Endothelial cell of umbilical vein (primary cell): ENCODE measurements at regions not wholly inside any gene's neighbourhood (a gene's known extent, or its start where the extent isn't known, plus 50 kb on each side); places are given as distances from the start of the nearest gene placed in this dataset.

Experiments used
- BruUV-seq: library from RNA; stranded (reverse); fragments of 400-500 nt; replicated peaks from 2 replicates; lab custom pipeline; 2021; lab: Mats Ljungman, UMichigan
- CTCF ChIA-PET: fragments of 300-600, 350-600 bp; sonication (Branson Sonifier 250); formaldehyde crosslinking; loops from one replicate; lab custom pipeline; 2021; ENCODE audit warnings: antibody characterized with exemption, inconsistent platforms; lab: Charles Lee
- POLR2A ChIA-PET: fragments of 300-600, 350-600 bp; sonication (Branson Sonifier 250); formaldehyde crosslinking; loops from one replicate; lab custom pipeline; 2021; ENCODE audit warnings: antibody characterized with exemption, inconsistent platforms; lab: Charles Lee
- DNase-seq: peaks from one replicate; pipeline ENCODE4 v3.0.0-alpha.2; 2011; ENCODE audit warnings: low read depth, low spot score
- FAIRE-seq: peaks from 2 replicates; lab custom pipeline; 2011; peaks lifted over from hg19 to GRCh38; lab: Jason Lieb, UNC
- H2AFZ ChIP-seq: 2 replicates; pipeline ENCODE4 v1.6.0; 2012; ENCODE audit warnings: low read depth, low read length, control low read depth, inconsistent platforms
- H3K27ac ChIP-seq: 2 replicates; pipeline ENCODE4 v1.5.1; 2011; ENCODE audit warnings: low read depth, mild to moderate bottlenecking, control low read depth, low read length, moderate library complexity; ENCODE audit not compliant: insufficient read depth
- H3K27me3 ChIP-seq, 2 experiments: 2 replicates each; pipeline versions ENCODE4 v1.6.0 to v1.6.1; 2011; ENCODE audit warnings: low read length in 2 of 2, mixed read lengths in 1 of 2; ENCODE audit not compliant: control insufficient read depth in 2 of 2, insufficient read depth in 2 of 2
- H3K36me3 ChIP-seq, 2 experiments: 2 replicates in 1 of 2; 3 replicates in 1 of 2; pipeline ENCODE4 v1.5.1; 2011; ENCODE audit warnings: low read length in 2 of 2, mild to moderate bottlenecking in 1 of 2, moderate library complexity in 1 of 2; ENCODE audit not compliant: control insufficient read depth in 2 of 2, insufficient read depth in 2 of 2; ENCODE audit errors: extremely low read depth in 1 of 2
- H3K4me1 ChIP-seq: 3 replicates; pipeline ENCODE4 v1.5.1; 2011; ENCODE audit warnings: mild to moderate bottlenecking, low read length; ENCODE audit not compliant: control insufficient read depth, insufficient read depth; ENCODE audit errors: extremely low read depth
- H3K4me2 ChIP-seq: 2 replicates; pipeline ENCODE4 v1.6.1; 2011; ENCODE audit warnings: low read length, control low read depth, mixed read lengths; ENCODE audit not compliant: insufficient read depth
- H3K4me3 ChIP-seq, 3 experiments: fragments of 200-600 bp in 1 of 3; sonication (generic), shearing (Covaris generic) in 1 of 3; replicated peaks in 1 of 3; 2 replicates each; pipeline ENCODE4 v1.5.1; 2011 to 2016; ENCODE audit warnings: control low read depth in 3 of 3, low read length in 3 of 3, mild to moderate bottlenecking in 2 of 3, inconsistent platforms in 1 of 3, low read depth in 1 of 3, moderate library complexity in 1 of 3; ENCODE audit not compliant: insufficient read depth in 1 of 3
- H3K79me2 ChIP-seq: 2 replicates; pipeline ENCODE4 v1.6.0; 2012; ENCODE audit warnings: low read length, inconsistent platforms; ENCODE audit not compliant: control insufficient read depth, insufficient read depth
- H3K9ac ChIP-seq: replicated peaks from 2 replicates; pipeline ENCODE3; 2011; ENCODE audit warnings: low read length, control low read depth; ENCODE audit not compliant: insufficient read depth; ENCODE audit errors: extremely low read depth
- H3K9me1 ChIP-seq: replicated peaks from 3 replicates; pipeline ENCODE4 v1.6.0; 2011; ENCODE audit warnings: mild to moderate bottlenecking, low read length; ENCODE audit not compliant: control insufficient read depth, insufficient read depth; ENCODE audit errors: extremely low read depth
- H3K9me3 ChIP-seq: replicated peaks from 2 replicates; pipeline ENCODE4 v1.5.1; 2012; ENCODE audit warnings: low read length, inconsistent platforms; ENCODE audit not compliant: control insufficient read depth, insufficient read depth
- H4K20me1 ChIP-seq: replicated peaks from 2 replicates; pipeline ENCODE3; 2011; ENCODE audit warnings: mild to moderate bottlenecking, low read length; ENCODE audit not compliant: control insufficient read depth, insufficient read depth; ENCODE audit errors: extremely low read depth
- CTCF ChIP-seq, 2 donors: IDR thresholded peaks; 1 replicate in 1 of 2; 2 replicates in 1 of 2; pipeline ENCODE4 v1.5.1; 2011; ENCODE audit warnings: low read length in 2 of 2, mild to moderate bottlenecking in 2 of 2, moderate library complexity in 2 of 2, control low read depth in 1 of 2, inconsistent platforms in 1 of 2, low read depth in 1 of 2; ENCODE audit not compliant: insufficient read depth in 1 of 2; ENCODE audit errors: extremely low read depth in 1 of 2
- EZH2 ChIP-seq: IDR thresholded peaks from 2 replicates; pipeline ENCODE4 v1.6.1; 2012; ENCODE audit warnings: borderline replicate concordance, low read depth, mild to moderate bottlenecking, moderate library complexity, low read length, inconsistent platforms; ENCODE audit not compliant: severe bottlenecking
- FOS ChIP-seq: IDR thresholded peaks from 2 replicates; pipeline ENCODE4 v1.6.1; 2011; ENCODE audit warnings: mild to moderate bottlenecking, low read length, moderate library complexity, borderline replicate concordance; ENCODE audit not compliant: insufficient read depth
- GATA2 ChIP-seq: IDR thresholded peaks from 2 replicates; pipeline ENCODE4 v1.7.0; 2011; ENCODE audit warnings: low read depth, mild to moderate bottlenecking, moderate library complexity, mixed read lengths, low read length; ENCODE audit not compliant: insufficient read length, insufficient read depth
- JUN ChIP-seq: IDR thresholded peaks from 2 replicates; pipeline ENCODE4 v1.6.1; 2011; ENCODE audit warnings: borderline replicate concordance, low read depth; ENCODE audit not compliant: insufficient read length, insufficient read depth
- MYC ChIP-seq: IDR thresholded peaks from one replicate; pipeline ENCODE4 v1.6.1; 2011; ENCODE audit warnings: mild to moderate bottlenecking, low read depth, low read length
- POLR2A ChIP-seq: IDR thresholded peaks from 2 replicates; pipeline ENCODE4 v1.6.1; 2012; ENCODE audit warnings: low read depth, mild to moderate bottlenecking, control low read depth, low read length
- POLR2AphosphoS5 ChIP-seq: IDR thresholded peaks from 2 replicates; pipeline ENCODE4 v1.6.1; 2012; ENCODE audit warnings: low read depth, mild to moderate bottlenecking, control low read depth, low read length, moderate library complexity; ENCODE audit not compliant: insufficient read depth
- dilution Hi-C: fragments of 300-500 bp; cut with MboI; formaldehyde crosslinking; loops from one replicate; pipeline ENCODE4 v1.15.0; 2019; ENCODE audit warnings: low sequenced_read_pairs; ENCODE audit not compliant: extremely low pct_ligation_motif_present
- intact Hi-C: fragments of 100-400 bp; cut with micrococcal nuclease; formaldehyde crosslinking; loops from one replicate; pipeline ENCODE4 v1.10.0; 2022
- TF ChIP-seq, protein P1 (sequence below): IDR thresholded peaks from 2 replicates; pipeline ENCODE4 v1.6.1; 2011; ENCODE audit not compliant: insufficient read depth, insufficient read length

DNA sequence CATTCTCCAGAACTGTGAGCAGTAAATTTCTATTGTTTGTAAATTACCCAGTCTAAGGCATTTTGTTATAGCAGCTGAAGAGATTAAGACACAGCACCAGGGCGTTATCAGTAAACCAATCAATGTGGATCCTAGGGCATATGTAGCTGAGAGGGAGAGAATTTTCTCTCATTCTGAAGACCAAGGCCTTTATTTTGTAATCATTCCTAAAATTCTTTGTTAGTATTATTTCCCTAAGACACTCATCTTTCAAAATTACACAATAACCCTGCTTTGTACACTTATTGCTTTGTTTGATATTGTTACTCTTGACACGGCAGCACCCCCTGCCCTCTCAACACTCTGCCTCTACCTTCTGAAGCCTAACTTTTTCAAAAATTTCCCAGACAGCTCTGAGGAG is 419.1 kb downstream of the SLC4A3 start:
- no peak overlapping the region for H3K4me3 ChIP-seq
- no peak for DNase-seq
- dilution Hi-C loops, result no loop called here
- H3K9ac ChIP-seq, result no peak overlapping the region
- no peak for TF ChIP-seq CTCF (IDR thresholded peaks at IDR 0.05; ENCODE audit: extremely low read depth in 1 of 2, insufficient read depth in 1 of 2, low read depth in 1 of 2, low read length in 2 of 2)
- no peaks in the 10 kb centered on the region for H3K9me1 ChIP-seq
- POLR2A ChIA-PET, result no interaction called here
- no peaks in the 10 kb centered on the region for H4K20me1 ChIP-seq
- intact Hi-C loops, result no loop called here
- no peak overlapping the region for H2AFZ ChIP-seq
- H3K9me3 ChIP-seq, result peaks cover 2% of the 10 kb centered on the region
- no peak for FAIRE-seq
- no peak overlapping the region for H3K27ac ChIP-seq
- no TSS peak for BruUV-seq
- H3K4me1 ChIP-seq, result no peaks in the 10 kb centered on the region
- no peak overlapping the region for H3K4me2 ChIP-seq
- H3K27me3 ChIP-seq, result no peaks in the 10 kb centered on the region
- no peaks in the 10 kb centered on the region for H3K36me3 ChIP-seq
- H3K79me2 ChIP-seq, result no peaks in the 10 kb centered on the region
- CTCF ChIA-PET, result no interaction called here

GRCh38 chr2:220051716-220052115 is 424.3 kb downstream of the SLC4A3 start:
- BruUV-seq, result no TSS peak
- Histone ChIP-seq H3K27ac (no peak overlapping the region), H4K20me1 (no peaks in the 10 kb centered on the region), H3K9me3 (peaks cover 2% of the 10 kb centered on the region), H3K9me1 (no peaks in the 10 kb centered on the region), H3K27me3 (no peaks in the 10 kb centered on the region), H3K4me2 (no peak overlapping the region), H3K79me2 (no peaks in the 10 kb centered on the region), H3K4me1 (no peaks in the 10 kb centered on the region), H3K4me3 (no peak overlapping the region), H2AFZ (no peak overlapping the region), H3K9ac (no peak overlapping the region), H3K36me3 (no peaks in the 10 kb centered on the region)
- no peak for FAIRE-seq
- intact Hi-C loops (no loop called here), dilution Hi-C loops (no loop called here)
- TF ChIP-seq GATA2, result no peak
- TF ChIP-seq JUN, result no peak
- TF ChIP-seq CTCF (IDR thresholded peaks at IDR 0.05; ENCODE audit: extremely low read depth in 1 of 2, insufficient read depth in 1 of 2, low read depth in 1 of 2, low read length in 2 of 2), result no peak
- no peak for TF ChIP-seq FOS
- no peak for TF ChIP-seq EZH2
- TF ChIP-seq MYC, result no peak
- TF ChIP-seq, protein P1, sequence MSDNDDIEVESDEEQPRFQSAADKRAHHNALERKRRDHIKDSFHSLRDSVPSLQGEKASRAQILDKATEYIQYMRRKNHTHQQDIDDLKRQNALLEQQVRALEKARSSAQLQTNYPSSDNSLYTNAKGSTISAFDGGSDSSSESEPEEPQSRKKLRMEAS, result no peak
- TF ChIP-seq POLR2A, result no peak
- no peak for TF ChIP-seq POLR2AphosphoS5
- DNase-seq, result no peak
- ChIA-PET CTCF (no interaction called here), POLR2A (no interaction called here)
